GM18507 (cell line): ENCODE measurements at regions not wholly inside any gene's neighbourhood (a gene's known extent, or its start where the extent isn't known, plus 50 kb on each side); places are given as distances from the start of the nearest gene placed in this dataset.

Source experiments
- DNase-seq: peaks from one replicate; pipeline ENCODE4 v3.0.0; 2011; ENCODE audit warnings: low read depth; ENCODE audit not compliant: insufficient read length; ENCODE audit errors: extremely low spot score
- FAIRE-seq: peaks from 2 replicates; lab custom pipeline; 2011; peaks lifted over from hg19 to GRCh38; lab: Jason Lieb, UNC

DNA sequence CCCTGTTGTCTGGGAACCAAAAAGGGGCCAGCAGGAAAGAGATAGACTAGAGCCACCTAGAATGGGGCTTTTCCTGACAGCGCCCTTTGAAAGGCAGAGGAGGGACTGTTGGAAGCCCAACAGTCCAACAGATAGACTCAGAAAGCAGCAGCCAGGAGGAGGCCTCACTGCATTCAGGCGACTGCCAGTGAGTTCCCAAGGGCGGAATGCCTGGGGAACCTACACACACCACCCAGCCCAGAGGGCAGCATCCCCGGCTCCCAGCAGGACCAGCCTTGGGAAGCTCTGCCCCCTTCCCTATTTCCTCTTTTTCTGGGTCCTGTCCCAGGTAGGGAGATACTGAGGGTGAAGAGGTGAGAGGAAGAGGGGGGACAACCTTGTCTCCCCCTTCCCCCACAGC is 192.4 kb upstream of the KLF4 start:
- FAIRE-seq (no peak), DNase-seq (no peak)

DNA sequence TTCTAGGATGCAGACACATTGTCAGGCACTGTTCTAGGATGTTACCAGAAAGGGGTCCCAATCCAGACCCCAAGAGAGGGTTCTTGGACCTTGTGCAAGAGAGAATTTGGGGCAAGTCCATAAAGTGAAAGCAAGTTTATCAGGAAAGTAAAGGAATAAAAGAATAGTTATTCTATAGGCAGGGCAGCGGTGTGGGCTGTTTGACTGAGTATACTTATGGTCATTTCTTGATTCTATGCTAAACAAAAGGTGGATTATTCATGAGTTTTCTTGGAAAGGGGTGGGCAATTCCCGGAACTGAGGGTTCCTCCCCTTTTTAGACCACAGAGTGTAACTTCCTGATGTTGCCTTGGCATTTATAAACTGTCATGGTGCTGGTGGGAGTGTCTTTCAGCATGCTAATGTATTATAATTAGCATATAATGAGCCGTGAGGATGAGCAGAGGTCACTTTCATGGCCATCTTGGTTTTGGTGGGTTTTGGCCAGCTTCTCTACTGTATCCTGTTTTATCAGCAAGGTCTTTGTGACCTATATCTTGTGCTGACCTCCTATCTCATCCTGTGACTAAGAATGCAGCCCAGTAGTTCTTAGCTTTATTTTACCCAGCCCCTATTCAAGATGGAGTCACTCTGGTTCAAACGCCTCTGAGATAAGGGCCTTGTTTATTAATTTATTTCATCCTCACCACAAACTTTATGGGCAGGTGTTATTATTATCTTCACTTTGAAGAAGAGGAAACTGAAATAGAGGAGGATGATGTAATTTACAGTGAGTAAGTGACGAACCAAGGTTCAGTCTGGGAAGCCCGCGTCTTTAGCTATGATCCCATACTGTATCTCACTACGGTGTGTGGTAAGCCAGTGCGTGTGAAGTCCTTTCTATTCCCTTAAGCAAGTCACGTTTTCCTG is 186.0 kb upstream of the KLF4 start:
- FAIRE-seq (no peak), DNase-seq (no peak)

DNA sequence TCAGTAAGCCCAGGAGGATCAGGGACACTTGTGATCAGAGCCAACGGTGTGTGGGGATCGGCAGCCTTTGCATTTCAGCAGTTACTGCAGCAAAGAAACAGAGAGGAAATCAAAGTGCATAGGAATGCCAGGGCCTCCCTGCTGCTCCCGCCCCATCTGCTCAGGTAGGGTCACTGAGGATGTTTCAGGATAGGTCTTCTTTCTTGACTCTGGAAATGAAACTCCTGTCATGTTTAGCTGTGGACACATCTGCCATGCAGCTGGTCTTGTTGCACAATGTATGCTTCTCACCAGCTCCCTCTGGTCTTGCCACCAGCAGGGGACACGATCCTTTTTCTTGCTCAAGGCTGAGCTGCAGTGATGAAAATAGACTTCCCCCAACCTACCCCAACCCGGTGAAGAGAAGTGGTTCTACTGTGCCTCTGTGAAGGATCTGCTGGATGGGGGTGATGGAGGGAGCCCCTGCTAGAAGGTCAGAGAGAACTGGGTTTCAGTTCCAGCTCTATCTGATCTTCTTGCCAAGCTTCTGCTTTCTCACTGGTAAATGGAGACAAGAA is 185.2 kb upstream of the KLF4 start:
- DNase-seq (no peak), FAIRE-seq (no peak)

DNA sequence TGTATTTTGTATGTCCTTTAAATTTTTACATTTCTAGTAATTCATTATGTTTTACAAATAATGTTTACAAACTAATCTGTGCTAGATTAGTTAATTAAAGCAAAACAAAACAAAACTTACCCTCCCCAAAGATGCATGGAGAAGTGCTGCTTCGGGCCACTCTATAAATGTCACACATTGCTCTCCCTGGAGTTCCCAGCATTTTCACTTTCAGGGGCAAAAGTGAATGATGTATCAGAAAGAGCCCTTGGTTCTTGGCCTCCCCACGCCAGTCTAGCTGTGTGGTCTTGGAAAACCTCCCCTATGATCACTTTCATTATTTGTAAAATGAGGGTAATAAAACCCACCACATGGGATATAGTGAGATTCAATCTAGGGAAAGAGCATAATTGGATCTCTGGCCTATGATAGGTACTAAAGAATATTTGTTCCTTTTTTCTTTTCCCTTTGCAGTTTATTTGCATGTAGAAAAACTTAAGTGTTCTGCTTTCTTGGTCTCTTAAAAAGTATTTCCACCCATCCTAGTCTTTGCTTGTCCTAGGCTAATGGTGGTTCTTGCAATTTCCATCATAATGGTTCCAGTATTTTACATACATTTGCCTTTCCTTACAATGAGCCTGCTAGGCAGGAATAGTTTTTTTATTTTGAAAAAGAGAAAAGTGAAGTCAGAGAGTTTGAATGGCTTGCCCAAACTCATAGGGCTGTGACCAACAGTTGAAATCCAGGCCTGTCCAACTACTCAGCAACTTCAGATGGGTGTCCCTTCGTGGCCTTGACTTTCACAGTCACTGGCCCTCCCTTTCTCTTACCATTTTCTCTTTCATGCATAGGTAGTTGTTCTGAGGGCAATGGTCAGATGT is 184.5 kb upstream of the KLF4 start:
- FAIRE-seq, result no peak
- no peak for DNase-seq

DNA sequence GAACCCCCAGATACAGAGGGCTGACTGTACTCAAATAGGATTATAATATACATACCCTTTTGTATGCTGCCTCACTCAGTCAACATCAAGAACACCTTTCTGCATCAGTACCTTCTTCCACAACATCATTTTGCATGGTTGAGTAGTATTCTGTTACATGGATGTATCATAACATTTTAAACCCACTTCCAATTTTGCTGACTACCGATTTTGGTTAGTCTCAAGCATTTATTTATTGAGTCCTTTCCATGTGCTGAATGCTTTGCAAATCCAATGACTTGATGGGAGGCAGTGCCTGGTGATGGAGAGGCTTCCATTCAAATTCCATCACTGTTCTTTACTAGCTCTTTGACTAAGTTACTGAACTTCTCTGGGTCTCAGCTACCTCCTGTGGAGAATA is 182.0 kb upstream of the KLF4 start:
- DNase-seq, result no peak
- no peak for FAIRE-seq

DNA sequence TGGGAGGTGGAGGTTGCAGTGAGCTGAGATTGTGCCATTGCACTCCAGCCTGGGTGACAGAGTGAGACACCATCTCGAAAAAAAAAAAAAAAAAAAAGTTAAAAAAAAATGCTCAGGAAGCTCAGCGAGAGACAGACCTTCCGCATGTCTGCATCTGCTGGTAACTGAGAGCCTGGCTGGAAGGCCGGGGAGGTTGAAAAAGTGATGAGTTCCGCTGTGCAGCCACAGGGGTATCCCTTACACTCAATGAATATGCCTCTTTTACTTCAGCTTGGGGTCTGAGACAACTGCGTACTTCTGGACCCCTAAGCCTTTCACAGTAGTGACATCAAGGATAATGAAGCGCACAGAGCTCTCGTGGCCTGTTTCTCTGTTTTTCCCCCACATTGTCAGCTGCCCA is 179.9 kb upstream of the KLF4 start:
- DNase-seq (no peak), FAIRE-seq (no peak)

DNA sequence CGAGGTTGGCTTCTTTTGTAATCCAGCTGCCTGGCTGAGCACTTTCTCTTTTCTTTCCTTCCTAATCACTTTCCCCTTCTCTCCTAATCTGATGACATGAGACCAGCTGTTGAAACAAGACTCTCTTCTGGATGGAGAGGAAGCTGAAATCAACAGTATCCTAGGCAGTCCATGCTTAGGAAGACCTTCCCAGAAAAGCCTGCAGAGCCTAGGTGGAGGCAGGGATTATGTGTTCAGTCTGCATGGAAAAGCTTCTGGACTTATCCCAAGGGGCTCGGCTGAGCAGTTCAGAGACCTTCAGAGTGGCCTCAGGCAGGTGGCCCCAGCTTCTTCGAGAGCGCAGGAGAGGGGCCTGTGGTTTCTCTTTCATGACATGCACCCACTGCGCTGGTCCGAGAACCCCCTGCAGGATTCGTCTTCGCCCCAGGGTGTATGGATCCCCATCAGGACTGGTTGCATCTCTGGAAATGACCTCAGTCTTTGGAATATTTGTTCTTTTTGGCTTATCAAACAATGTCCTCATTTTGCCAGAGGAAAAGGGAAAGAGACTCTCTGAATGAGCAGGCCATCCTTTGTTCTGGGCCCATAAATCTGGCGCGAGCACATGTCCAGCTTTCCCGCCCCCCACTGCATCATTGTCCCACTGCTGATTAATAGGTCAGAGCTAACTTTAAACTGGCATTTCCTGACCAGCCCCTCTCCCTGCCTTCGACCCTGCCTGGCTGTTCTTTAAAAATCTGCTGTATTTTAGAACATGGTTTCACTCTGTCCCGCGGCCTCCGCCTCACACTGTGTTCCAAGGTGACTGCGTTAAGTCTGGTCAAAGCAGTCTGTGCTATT is 177.9 kb upstream of the KLF4 start:
- FAIRE-seq (no peak), DNase-seq (no peak)

DNA sequence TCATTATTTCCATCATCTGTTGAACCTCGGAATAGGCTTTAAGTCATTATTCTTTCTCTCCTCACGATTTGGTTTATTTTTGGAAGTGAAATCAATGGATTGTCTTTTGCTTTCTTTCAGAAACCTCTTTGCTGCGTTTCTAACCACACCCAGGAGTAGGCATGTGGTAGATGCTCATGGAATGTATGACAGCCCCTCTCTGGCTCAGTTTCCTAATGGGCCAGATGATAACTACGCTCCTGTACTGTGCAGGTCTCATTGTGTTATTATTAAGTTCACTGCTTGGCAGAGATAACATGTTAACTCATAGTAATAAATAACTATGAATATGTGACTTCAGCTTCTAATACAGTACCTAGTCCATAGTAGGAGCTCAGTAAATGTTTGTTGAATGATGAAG is 175.5 kb upstream of the KLF4 start:
- FAIRE-seq (no peak), DNase-seq (no peak)

DNA sequence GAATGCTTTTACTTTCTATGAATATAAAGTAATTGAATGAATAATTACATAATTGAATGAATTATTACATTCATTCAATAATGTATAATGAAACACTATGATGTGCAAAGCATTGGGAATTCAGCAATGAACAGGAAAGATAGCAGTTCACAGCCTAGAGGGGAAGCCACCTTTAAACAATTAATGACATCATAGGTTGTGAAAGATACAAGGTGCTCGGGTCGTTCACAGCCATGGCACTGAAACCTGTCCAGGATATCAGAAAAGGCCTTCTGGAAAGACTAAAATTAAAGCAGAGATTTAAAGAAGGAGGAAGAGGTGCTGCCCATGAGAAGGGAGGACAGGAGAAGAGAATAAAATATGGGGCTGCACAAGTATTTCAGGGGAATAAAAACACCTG is 171.4 kb upstream of the KLF4 start:
- DNase-seq (no peak), FAIRE-seq (no peak)

DNA sequence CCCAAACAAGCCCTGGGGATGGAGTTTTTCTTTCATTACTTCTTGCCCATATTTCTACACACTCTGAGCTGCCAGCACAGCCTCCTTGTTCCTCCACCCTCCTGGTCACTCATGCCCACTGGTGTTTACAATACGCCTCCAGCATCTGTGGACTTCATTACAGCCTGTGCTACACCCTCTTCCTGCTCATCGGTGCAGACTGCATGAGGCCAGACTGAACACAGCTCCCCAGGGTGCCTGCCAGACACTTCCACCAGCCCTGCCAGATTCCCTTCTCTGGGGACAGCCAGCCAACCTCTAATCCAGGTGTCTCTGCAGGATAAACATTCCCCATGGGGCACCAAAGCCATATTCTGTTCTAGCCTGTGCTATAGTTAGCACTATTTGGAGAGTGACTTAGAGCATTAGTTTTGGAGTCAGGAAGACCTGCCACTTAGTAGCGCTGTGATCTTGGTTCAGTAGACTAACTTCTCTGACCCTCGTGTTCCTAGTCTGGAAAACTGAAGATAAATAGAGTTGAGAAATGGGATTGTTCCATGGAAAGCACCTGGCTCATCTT is 163.8 kb upstream of the KLF4 start:
- no peak for FAIRE-seq
- DNase-seq, result no peak

DNA sequence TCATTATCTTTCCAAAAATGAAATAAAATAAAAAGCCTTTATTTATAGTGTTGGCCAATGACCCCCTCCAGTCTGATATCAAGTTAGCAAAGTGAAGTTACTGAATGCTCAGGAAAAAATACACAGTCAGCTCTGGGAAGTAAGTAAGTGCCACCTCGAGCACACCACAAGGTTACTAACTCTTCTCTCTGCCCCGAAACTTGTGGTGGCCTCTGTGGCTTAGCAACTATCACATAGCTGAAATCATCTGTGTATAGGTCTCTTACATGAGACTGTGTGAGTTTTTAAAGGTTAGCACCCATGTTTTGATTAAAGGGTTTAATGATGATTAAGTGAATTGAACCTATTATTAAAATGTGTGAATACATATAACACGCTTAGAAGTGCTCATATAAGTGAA is 161.4 kb upstream of the KLF4 start:
- DNase-seq (no peak), FAIRE-seq (no peak)

DNA sequence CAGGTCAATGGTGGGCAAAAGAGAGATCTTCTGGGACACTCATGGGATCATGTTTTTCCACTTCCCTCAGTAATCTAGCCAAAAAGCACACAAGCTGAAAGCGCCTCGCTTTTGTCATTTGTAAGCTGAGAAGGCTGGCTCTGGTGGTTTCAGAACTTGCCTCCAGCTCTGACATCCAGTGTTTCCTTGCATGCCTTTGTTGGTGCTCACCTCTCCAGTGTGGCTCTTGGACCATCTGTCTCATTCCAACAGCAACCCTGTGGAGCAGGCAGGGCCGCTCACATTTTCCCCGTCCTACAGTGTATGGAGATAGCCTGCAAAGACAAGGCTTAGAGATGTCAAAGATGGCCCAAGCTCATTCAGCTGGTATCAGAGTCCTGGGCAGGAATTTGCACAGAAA is 160.8 kb upstream of the KLF4 start:
- no peak for FAIRE-seq
- no peak for DNase-seq

DNA sequence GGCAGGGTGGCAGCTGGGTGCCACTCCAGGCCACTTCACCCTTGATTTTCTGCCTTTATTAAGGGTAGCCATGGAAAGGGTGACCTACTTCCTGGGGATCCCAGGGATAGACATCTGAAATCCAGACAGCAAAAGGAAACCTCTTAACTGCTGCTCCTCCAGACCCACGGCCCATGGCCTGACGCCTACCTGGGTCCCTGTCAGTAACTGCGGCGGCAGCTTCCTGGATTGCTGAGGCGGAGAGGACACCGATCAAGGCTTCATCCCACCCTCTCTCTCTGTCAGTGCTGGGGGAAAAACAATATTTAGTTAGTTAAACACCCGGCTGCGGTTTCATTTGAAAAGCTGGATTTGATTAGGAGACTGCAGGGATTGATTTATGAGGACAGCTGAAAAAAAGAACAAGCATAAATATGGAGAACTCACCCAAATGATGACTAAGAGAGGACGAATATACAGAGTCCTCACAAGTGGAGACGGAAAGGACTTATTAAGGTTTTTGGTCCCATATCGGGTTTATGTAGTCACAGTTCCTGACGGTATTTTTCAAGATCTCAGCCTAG is 158.7 kb upstream of the KLF4 start:
- FAIRE-seq, result no peak
- DNase-seq, result no peak

DNA sequence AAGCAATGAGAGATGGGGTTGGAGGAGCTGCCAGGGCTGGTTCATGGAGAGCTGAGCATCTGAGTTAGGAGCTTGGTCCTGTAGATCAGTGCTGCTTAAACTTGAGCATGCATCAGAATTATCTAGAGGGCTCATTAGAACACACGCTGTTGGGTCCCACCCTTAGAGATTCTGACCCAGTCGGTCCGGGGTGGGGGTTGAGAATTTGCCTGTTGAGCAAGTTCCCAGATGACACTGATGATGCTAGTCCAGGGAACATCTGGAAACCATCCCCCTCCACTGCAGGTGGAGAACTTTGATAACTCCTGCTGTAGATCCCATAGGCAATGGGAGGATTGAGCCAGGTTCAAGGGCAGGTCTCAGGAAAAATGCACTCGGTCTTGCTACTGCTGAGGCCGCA is 158.0 kb upstream of the KLF4 start:
- FAIRE-seq (no peak), DNase-seq (no peak)

DNA sequence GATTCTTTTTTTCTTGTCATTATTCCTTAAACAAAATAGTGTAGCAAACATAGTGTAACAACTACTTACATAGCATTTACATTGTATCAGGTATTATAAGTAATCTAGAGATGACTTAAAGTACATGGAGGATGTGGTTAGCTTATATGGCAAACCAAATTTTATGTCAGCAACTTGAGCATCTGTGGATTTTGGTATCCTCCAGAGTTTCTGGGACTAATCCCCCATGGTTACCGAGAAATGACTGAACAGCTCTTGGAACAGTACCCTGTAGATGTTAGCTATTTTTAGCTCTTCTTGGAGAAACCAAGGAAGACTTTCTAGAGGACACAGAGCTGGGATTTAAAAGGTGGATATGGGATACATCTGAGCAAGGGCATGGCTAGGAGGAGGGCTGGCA is 157.6 kb upstream of the KLF4 start:
- no peak for FAIRE-seq
- DNase-seq, result no peak

DNA sequence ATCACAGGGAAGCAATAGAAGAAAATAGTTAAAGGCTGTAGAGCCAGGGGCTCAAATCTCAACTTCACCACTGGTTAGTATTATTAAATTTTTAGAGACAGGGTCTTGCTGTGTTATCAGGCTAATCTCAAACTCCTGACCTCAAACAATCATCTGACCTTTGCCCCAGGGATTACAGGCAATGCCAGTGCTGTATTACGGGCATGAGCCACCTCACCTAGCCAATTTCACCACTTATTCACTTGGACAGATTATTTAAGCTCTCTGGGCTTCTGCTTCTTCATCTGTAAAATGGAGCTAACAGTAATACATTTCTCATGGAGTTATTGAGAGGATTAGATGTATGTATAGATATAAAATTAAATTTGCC is 155.9 kb upstream of the KLF4 start:
- no peak for DNase-seq

DNA sequence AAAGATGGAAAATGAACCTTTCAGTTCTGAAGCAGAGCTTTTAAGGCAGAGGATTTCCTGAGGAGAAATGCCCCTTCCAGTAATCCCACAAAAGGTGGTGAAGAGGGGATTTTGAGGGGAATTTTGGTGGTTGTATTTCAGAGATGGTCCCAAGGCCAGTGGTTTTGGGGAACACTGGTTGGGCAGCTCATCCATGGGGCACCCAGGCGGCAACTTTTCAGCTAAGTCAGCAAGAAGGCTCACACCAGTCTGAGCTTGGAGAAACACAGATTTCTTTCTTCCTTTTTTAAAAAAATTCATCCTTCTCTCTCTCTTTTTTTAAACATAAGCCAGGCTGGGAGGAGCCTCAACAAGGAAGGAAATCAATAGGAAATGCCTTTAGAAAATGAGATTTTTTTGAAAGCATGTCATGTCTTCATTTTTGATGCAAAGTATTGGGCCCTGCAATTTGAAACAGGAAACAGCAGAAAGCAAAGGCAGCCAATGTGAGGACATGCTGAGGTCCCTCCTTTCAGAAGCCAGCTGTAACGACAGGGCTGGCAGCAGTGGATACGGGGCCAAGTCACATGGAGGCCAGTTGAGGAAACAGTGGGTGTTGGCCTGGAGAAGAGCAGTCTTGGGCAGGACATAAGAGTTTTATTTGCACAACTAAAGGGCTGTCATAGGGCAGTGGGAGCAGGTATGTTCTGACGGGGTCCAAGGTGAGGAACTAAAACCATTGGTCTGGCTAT is 155.3 kb upstream of the KLF4 start:
- FAIRE-seq (no peak), DNase-seq (no peak)

More for the DNA sequence above, 155.9 kb upstream of the KLF4 start:
- FAIRE-seq, result no peak

DNA sequence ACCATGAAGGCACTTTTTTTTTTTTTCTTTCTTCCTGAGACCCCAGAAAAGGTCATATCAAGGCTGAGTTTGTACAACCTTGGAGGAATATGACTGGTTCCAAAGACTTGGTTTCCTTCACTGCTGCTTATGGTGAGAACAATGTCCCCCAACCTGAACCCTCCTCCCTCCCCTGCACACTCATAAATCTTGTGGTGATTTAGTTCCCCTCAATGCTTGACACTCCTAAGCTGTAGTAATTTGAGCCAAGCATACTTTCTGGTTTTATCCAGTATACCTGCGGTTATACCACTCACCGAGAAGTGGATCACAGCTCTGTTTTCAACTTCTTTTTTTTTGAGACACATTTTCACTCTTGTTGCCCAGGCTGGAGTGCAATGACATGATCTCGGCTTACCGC is 149.9 kb upstream of the KLF4 start:
- no peak for FAIRE-seq
- DNase-seq, result no peak
